ENCODE measurements at regions not wholly inside any gene's neighbourhood (a gene's known extent, or its start where the extent isn't known, plus 50 kb on each side); places are given as distances from the start of the nearest gene placed in this dataset.
"Not testable (repeated sequence)": the region's sequence is repeated elsewhere in the genome, so short reads cannot be mapped to it uniquely, and the experiment has no call there.

GRCh38 chr2:95686056-95686825, 94.4 kb downstream of the TRIM43 start:
- not testable (repeated sequence) for DNase-seq

GRCh38 chr2:95687852-95688251, 96.1 kb downstream of the TRIM43 start:
- not testable (repeated sequence) for DNase-seq

- not testable (repeated sequence) for DNase-seq
Observed at GRCh38 chr2:95691210-95691609, 99.4 kb downstream of the TRIM43 start.

- not testable (repeated sequence) for DNase-seq
Observed at GRCh38 chr2:95693071-95693846, 101.5 kb downstream of the TRIM43 start.

GRCh38 chr2:95695613-95696012, 103.8 kb downstream of the TRIM43 start:
- DNase-seq: no peak

GRCh38 chr2:95698146-95698545, 106.3 kb downstream of the TRIM43 start:
- DNase-seq: no peak

GRCh38 chr2:95699201-95700184, 107.7 kb downstream of the TRIM43 start:
- DNase-seq: not testable (repeated sequence)

GRCh38 chr2:95700519-95700918, 108.7 kb downstream of the TRIM43 start:
- no peak for DNase-seq

- no peak for DNase-seq
Observed at GRCh38 chr2:95702471-95702870, 110.7 kb downstream of the TRIM43 start.

GRCh38 chr2:95707161-95707560, 115.4 kb downstream of the TRIM43 start:
- DNase-seq: not testable (repeated sequence)

- no peak for DNase-seq
Observed at GRCh38 chr2:95707837-95708236, 116.0 kb downstream of the TRIM43 start.

GRCh38 chr2:95709831-95710230, 118.0 kb downstream of the TRIM43 start:
- no peak for DNase-seq

- DNase-seq: not testable (repeated sequence)
Observed at GRCh38 chr2:95713470-95714177, 121.8 kb downstream of the TRIM43 start.

- not testable (repeated sequence) for DNase-seq
Observed at GRCh38 chr2:95714398-95714797, 122.6 kb downstream of the TRIM43 start.

GRCh38 chr2:95719473-95720060, 127.8 kb downstream of the TRIM43 start:
- DNase-seq: no peak

- no peak for DNase-seq
Observed at GRCh38 chr2:95721726-95722125, 129.9 kb downstream of the TRIM43 start.

GRCh38 chr2:95722131-95722697, 130.4 kb downstream of the TRIM43 start:
- DNase-seq: no peak

GRCh38 chr2:95723627-95724210, 131.9 kb downstream of the TRIM43 start:
- not testable (repeated sequence) for DNase-seq

- not testable (repeated sequence) for DNase-seq
Observed at GRCh38 chr2:95725191-95725590, 133.4 kb downstream of the TRIM43 start.

- DNase-seq: not testable (repeated sequence)
Observed at GRCh38 chr2:95725677-95726076, 133.9 kb downstream of the TRIM43 start.

GRCh38 chr2:95727420-95727819, 135.6 kb downstream of the TRIM43 start:
- DNase-seq: not testable (repeated sequence)

All from NCI-H1436 (cell line).